Superior temporal gyrus (tissue), 1 donor: ENCODE measurements at regions not wholly inside any gene's neighbourhood (a gene's known extent, or its start where the extent isn't known, plus 50 kb on each side); places are given as distances from the start of the nearest gene placed in this dataset.

ENCODE experiments used
- DNase-seq: peaks from one replicate; pipeline ENCODE4 v3.0.0-alpha.2; 2016; ENCODE audit errors: extremely low spot score

- DNase-seq = no peak
Measured at GRCh38 chr18:61159246-61159645, 174.0 kb upstream of the CDH20 start.

DNA sequence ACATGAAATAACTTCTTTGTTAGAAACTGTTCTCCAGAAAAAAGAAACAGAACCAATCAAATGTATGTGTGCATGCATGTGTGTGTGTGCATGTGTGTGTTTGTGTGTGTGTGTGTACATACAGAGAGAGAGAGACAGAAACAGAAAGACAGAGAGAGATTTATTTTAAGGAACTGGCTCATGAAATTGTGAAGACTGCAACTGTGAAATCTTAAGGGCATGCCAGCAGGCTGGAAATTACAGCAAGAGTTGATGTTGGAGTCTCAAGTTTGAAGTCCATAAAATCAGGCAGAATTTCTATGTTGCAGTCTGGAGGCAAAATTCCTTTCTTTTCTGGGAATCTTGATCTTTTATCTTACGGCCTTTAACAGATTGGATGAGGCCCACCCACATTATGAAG is 168.9 kb upstream of the CDH20 start:
- DNase-seq = no peak

- DNase-seq = no peak
Measured at GRCh38 chr18:61167902-61168301, 165.3 kb upstream of the CDH20 start.

- no peak for DNase-seq
Measured at GRCh38 chr18:61169386-61169785, 163.8 kb upstream of the CDH20 start.

DNA sequence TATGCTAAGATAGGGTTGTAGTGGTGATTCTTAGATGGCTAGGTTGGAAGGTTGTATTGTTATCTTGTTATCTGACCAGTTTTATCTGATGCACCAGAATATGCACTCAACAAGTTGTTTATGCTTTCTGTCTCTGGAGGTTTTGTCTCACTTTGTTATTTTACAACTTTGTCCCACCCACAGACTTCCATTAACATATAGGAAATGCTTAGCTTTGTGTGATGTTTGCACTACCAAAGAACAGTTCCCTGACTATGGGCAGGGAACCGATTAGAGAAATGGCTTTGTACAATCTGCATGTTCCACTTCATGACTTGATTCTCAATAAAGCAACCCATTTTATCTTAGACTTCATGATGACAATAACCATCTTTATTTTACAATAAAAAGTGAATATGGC is 160.6 kb upstream of the CDH20 start:
- DNase-seq = no peak

DNA sequence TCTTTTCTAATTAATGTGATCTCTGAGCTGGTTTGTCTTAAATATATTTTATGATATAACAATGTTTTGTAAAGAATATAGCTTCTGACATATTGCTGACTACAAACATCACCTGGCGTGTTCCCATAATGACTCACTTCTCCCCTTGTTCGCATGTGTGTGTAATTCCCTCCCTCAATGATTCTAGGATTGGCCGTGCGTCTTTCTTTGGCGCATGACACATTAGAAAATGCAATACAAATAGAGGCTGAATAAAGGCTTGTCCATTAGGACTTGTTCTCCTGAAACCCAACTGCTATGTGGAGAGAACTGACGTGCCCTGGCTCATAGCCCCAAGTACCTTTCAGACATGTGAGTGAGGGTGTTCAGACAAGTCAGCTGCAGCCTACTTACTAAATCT is 159.7 kb upstream of the CDH20 start:
- no peak for DNase-seq

DNA sequence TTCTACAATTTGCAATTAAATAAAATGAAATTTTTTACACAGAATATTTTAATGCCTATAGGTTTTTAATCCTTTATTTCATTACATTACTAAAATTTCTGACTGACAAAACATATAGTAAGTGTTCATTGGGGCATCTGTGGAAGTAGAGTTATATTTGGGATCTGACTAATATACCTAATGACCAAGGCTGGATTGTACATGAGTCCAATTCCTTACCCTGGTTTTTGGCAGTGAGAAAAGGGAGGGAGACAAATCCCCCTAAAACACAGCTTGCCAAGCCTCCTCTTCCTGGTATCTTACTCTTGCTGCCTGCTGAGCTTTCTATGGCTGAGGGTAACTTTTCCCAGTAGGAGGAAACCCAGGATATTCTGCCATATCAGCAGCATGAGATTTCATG is 149.4 kb upstream of the CDH20 start:
- DNase-seq = no peak

DNA sequence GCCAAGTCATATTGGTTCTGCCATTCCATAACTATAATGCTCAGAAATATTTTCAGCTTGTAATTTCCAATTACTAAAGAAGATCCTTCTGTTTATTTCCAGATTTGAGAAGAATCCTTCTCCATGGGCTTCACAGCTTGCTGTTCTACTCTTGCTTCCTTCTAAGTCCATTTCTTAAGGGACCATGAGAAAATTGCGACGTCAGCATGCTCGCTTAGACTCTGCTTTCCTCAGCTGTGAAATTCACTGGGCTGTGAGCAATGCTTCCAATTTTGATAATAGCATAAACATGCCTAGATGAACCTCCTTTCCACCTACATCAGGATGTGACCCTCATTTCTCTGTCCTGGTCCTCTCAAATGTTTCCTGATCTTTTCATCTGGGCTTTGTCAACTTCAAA is 145.3 kb upstream of the CDH20 start:
- DNase-seq = no peak

DNA sequence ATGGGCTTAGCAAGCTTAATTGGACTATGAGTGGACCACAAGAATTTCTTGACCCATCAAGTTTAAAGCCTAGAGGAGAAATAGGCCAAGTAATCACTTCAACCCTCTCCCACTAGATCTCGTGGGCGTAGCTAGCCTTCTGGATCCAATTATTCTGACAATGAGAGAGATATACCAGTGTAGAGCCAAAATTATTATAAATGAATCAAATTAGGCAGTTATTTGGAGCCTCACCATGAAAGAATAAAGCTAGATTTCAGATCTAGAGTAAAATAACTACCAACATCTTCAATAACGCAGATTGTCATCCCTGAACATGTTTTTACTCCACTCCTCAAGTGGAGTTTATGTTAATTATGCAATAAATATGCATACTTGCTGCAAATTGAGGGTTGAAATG is 143.9 kb upstream of the CDH20 start:
- no peak for DNase-seq

DNA sequence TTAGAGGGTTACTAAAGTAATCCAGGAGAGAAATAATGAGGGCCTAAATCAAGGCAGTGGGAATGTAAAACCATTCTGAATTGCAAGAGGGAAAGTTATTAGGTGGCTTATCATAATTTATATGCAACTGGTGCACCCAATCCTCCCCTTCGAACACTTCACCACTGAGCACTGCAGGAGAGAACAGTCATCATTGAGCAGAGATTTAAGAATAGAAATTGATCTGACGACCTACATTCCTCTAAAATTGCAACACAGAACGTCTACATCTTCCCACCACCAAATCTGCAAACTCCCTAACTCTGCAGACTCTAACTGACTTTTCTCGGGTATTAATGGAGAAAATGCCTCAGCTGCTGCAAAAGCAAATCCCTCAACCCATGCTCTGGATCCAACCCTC is 138.5 kb upstream of the CDH20 start:
- DNase-seq = no peak

- DNase-seq = no peak
Measured at GRCh38 chr18:61196750-61197149, 136.5 kb upstream of the CDH20 start.

- no peak for DNase-seq
Measured at GRCh38 chr18:61198486-61198885, 134.7 kb upstream of the CDH20 start.

- DNase-seq = no peak
Measured at GRCh38 chr18:61199171-61199848, 133.9 kb upstream of the CDH20 start.

DNA sequence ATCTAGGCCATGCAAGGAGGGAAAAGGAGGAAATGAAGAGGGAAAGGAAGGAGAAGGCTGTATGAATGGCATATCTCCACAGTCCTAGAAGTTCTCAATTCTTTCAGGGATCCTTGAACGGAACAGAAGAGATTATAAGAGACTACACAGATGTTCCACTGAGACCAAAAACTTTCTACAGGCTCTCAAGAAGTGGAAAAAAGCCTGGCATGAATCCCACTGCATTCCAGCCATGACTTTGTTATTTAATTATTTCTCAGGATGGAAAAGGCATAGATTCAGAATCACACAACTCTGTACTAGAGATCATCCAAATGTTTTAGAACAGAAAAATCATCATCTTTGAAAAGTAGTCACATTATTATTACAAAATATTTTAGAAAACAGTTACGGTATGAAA is 131.7 kb upstream of the CDH20 start:
- no peak for DNase-seq

DNA sequence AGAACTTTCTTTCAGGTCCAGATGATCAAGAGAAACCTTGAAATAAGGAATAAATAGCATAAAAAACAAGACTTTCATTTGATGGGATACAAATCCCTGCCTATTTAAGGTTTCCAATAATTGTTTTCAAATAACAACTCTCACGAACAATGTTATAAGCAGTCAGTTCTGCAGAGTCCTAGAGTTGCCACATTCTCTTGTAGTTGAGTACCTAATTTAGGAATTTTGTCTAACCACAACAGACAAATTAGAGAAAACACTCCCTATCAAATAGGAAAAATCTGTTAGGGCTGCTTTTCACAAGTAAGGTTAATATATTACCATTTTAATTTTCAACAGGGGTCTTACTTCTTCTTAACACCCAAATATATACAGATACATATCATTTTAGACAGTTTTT is 130.1 kb upstream of the CDH20 start:
- DNase-seq = no peak

DNA sequence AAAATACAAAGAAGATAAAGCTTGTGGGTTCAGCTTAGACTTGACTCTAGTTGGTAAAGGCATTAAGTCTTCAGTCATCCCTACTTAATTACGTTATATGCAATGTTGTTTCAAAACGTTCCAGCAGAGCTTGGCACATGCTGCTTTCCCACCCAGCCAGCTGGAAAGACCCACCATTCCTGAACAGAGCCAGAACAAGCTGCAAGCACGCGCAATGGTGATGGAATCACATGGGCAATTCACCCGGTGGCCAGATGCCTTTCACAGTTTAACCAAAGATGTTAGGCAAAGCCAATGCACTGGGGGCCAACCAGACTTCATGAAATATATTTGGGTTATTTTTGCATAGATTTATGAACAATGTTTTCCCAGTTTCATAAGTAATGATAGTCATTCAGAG is 123.4 kb upstream of the CDH20 start:
- DNase-seq = no peak

GRCh38 chr18:61216051-61216450 is 117.2 kb upstream of the CDH20 start:
- DNase-seq = no peak

DNA sequence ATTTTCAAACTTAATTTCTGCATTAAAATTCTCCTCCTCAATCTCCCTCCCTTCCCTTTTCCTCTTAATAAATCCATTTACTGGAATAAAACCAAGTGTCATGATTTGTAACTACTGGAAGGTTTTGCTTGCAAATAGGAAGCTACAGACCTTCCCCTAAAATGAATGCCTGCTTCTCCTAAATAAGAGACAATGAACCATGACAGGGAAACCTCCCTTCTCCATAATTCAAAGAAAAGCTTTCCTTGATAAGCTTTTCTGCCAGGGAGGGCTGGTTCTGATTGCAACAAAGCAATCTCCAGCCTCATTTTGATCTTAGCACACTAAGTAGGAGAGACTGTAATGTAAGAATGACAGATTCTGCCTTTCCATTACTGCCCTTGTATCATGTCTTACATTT is 111.0 kb upstream of the CDH20 start:
- no peak for DNase-seq

GRCh38 chr18:61225336-61225735 is 107.9 kb upstream of the CDH20 start:
- DNase-seq = no peak

GRCh38 chr18:61236356-61237057 is 96.7 kb upstream of the CDH20 start:
- DNase-seq = no peak

- DNase-seq = no peak
Measured at GRCh38 chr18:61237529-61237928, 95.7 kb upstream of the CDH20 start.

- no peak for DNase-seq
Measured at GRCh38 chr18:61239051-61239450, 94.2 kb upstream of the CDH20 start.

DNA sequence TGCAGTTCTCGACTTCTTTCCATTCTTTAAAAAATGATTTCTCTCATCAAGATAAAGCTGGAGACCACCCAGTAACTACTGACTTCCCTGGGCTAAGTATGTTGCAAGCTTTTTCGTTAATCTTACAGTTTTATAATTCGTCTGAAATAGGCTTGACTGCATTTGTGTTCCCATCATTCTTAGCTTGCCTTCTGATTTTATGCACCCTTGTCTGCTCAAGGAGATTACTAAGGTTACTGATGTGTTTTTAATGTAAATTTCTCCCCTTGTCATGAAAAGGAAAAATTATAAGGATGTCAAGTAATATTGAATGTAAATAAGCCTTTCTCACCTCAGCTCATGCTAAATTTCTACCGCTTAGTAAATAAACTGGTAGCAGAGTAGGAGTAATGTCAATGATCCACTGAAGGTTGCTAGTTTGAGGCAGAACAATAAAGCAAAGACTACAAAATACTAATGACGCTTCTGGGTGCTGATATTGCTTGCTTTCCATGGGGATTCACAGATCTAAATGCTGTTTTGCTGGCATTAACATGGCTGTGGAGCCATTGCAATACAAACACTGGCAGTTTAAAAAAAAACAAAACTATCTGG is 91.9 kb upstream of the CDH20 start:
- no peak for DNase-seq
